Transverse colon (tissue), 4 donors: ENCODE measurements at regions not wholly inside any gene's neighbourhood (a gene's known extent, or its start where the extent isn't known, plus 50 kb on each side); places are given as distances from the start of the nearest gene placed in this dataset.

Experiments used
- EP300 ChIP-seq: sonication (generic); formaldehyde crosslinking; IDR thresholded peaks from one replicate; pipeline ENCODE4 v1.6.1; 2017; ENCODE audit warnings: antibody characterized with exemption, low read depth
- POLR2A ChIP-seq: fragments of 450-650 bp; IDR thresholded peaks from one replicate; pipeline ENCODE4 v1.6.1; 2016; ENCODE audit warnings: antibody characterized with exemption, mild to moderate bottlenecking, moderate library complexity
- POLR2AphosphoS5 ChIP-seq, 3 donors: sonication (generic); formaldehyde crosslinking; IDR thresholded peaks; one replicate each; pipeline ENCODE4 v1.6.1; 2016; ENCODE audit warnings: antibody characterized with exemption in 3 of 3
- TF ChIP-seq, protein P1 (sequence below), 5 experiments: fragments of 200-600 bp in 3 of 5; fragments of 450-650 bp in 2 of 5; sonication (generic) in 3 of 5; IDR thresholded peaks; 1 replicate in 2 of 5; 2 replicates in 3 of 5; pipeline ENCODE4 v1.5.1; 2016 to 2017; ENCODE audit warnings: antibody characterized with exemption in 5 of 5, inconsistent platforms in 3 of 5, mild to moderate bottlenecking in 2 of 5, moderate library complexity in 1 of 5

DNA sequence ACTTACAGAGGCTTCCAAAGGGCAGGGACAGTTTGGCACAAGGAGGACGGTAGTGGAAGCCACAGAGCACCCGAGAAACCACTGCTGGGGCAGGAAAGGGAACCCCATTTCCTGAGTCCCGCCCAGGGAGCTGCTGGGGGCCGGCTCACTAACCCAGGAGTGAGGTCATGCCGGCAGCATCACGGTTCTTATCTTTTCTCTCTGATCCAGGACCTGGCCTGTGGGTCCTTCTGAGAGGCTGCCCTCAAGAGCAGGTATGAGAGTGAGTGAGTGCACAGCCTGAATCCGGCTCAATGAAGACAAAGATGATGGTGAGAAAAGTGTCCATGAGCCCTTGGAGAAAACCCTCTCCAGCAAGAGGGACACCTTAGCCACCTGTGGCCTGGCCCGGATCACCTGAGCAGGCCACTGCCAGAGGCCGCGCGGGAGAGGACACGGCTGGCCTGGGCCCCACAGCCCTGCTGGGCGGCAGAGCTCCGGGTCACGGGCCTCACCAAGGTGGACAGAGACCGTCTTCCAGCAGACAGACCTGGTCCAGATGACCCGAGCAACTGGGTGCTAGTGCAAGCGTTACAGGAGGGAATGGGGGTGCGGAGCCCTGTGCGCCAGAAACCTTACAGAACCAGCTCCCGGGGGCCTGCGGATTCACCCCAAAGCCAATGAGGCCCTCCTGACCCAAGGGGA lies 94.9 kb downstream of the RIPK4 start:
- TF ChIP-seq, protein P1, sequence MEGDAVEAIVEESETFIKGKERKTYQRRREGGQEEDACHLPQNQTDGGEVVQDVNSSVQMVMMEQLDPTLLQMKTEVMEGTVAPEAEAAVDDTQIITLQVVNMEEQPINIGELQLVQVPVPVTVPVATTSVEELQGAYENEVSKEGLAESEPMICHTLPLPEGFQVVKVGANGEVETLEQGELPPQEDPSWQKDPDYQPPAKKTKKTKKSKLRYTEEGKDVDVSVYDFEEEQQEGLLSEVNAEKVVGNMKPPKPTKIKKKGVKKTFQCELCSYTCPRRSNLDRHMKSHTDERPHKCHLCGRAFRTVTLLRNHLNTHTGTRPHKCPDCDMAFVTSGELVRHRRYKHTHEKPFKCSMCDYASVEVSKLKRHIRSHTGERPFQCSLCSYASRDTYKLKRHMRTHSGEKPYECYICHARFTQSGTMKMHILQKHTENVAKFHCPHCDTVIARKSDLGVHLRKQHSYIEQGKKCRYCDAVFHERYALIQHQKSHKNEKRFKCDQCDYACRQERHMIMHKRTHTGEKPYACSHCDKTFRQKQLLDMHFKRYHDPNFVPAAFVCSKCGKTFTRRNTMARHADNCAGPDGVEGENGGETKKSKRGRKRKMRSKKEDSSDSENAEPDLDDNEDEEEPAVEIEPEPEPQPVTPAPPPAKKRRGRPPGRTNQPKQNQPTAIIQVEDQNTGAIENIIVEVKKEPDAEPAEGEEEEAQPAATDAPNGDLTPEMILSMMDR (IDR thresholded peaks at IDR 0.05): no peak
- TF ChIP-seq POLR2AphosphoS5 (IDR thresholded peaks at IDR 0.05) (no peak), EP300 (no peak), POLR2A (no peak)
